K562 (cell line): ENCODE measurements at regions not wholly inside any gene's neighbourhood (a gene's known extent, or its start where the extent isn't known, plus 50 kb on each side); places are given as distances from the start of the nearest gene placed in this dataset.

Source experiments
- ATAC-seq: fragments of 200-7000 bp; cut with Tn5 transposase; 3 replicates; pipeline ENCODE4 v1.9.1; 2020; ENCODE audit warnings: moderate library complexity
- BruUV-seq: library from RNA; stranded (reverse); fragments of 400-500 nt; replicated peaks from 2 replicates; lab custom pipeline; 2021; lab: Mats Ljungman, UMichigan
- CTCF ChIA-PET: fragments of 300-600 bp; formaldehyde crosslinking; extraction: SDS; loops from one replicate; lab custom pipeline; 2021; ENCODE audit warnings: low intra/inter-chr PET ratio; lab: Yijun Ruan, JAX
- POLR2A ChIA-PET: fragments of 300-600, 350-650 bp; sonication (Branson Sonifier 250); formaldehyde crosslinking; extraction: SDS; loops from one replicate; lab custom pipeline; 2021; ENCODE audit warnings: antibody characterized with exemption, inconsistent platforms; lab: Yijun Ruan, JAX
- DNase-seq, 4 experiments: peaks; one replicate each; pipeline versions ENCODE4 v3.0.0 to v3.0.0-alpha.2; 2011 to 2018; ENCODE audit warnings: low spot score in 3 of 4, mixed read lengths in 3 of 4; ENCODE audit errors: extremely low read depth in 1 of 4
- FAIRE-seq: peaks from 2 replicates; lab custom pipeline; 2011; peaks lifted over from hg19 to GRCh38; lab: Jason Lieb, UNC
- H2AFZ ChIP-seq: 2 replicates; pipeline ENCODE4 v1.6.0; 2011; ENCODE audit warnings: low read depth, low read length, control low read depth, inconsistent platforms
- H3K27ac ChIP-seq: fragments of 200-600 bp; 3 replicates; pipeline ENCODE4 v1.8.0; 2011; ENCODE audit warnings: low read depth, mild to moderate bottlenecking, control low read depth, inconsistent platforms, low read length, moderate library complexity, mixed read lengths; ENCODE audit errors: extremely low read depth
- H3K27me3 ChIP-seq, 2 experiments: fragments of 300-600 bp in 1 of 2; 2 replicates in 1 of 2; 3 replicates in 1 of 2; pipeline versions ENCODE4 v1.6.0 to v1.8.0; 2011; ENCODE audit warnings: inconsistent platforms in 2 of 2, low read length in 2 of 2, mild to moderate bottlenecking in 1 of 2, mixed read lengths in 1 of 2, moderate library complexity in 1 of 2; ENCODE audit not compliant: control insufficient read depth in 2 of 2, insufficient read depth in 2 of 2
- H3K36me3 ChIP-seq: fragments of 300-600 bp; 3 replicates; pipeline ENCODE4 v1.8.0; 2011; ENCODE audit warnings: mild to moderate bottlenecking, low read length, inconsistent platforms; ENCODE audit not compliant: control insufficient read depth, insufficient read depth
- H3K4me1 ChIP-seq, 2 experiments: fragments of 200-600 bp in 1 of 2; replicated peaks in 1 of 2; 2 replicates in 1 of 2; 3 replicates in 1 of 2; pipeline versions ENCODE4 v1.5.1 to v1.8.0; 2011; ENCODE audit warnings: inconsistent platforms in 2 of 2, low read length in 2 of 2, mild to moderate bottlenecking in 1 of 2, mixed read lengths in 1 of 2, moderate library complexity in 1 of 2; ENCODE audit not compliant: control insufficient read depth in 2 of 2, insufficient read depth in 2 of 2
- H3K4me2 ChIP-seq: 2 replicates; pipeline ENCODE4 v1.6.1; 2011; ENCODE audit warnings: low read length, control low read depth, inconsistent platforms, mixed read lengths; ENCODE audit not compliant: insufficient read depth
- H3K4me3 ChIP-seq: fragments of 200-600 bp; sonication (generic), shearing (Covaris generic); 2 replicates; pipeline ENCODE4 v1.5.1; 2016; ENCODE audit warnings: control low read depth, inconsistent platforms
- H3K79me2 ChIP-seq: fragments of 200-600 bp; 3 replicates; pipeline ENCODE4 v1.8.0; 2011; ENCODE audit warnings: low read length, inconsistent platforms; ENCODE audit not compliant: control insufficient read depth, insufficient read depth
- H3K9ac ChIP-seq, 2 experiments: 2 replicates each; pipeline versions ENCODE4 v1.6.0 to v1.6.1; 2011; ENCODE audit warnings: low read depth in 2 of 2, low read length in 2 of 2, control low read depth in 1 of 2, inconsistent platforms in 1 of 2, mild to moderate bottlenecking in 1 of 2, mixed read lengths in 1 of 2; ENCODE audit not compliant: insufficient read depth in 1 of 2
- H3K9me1 ChIP-seq: one replicate; pipeline ENCODE4 v1.6.0; 2011; ENCODE audit warnings: inconsistent platforms, mild to moderate bottlenecking, low read length, moderate library complexity; ENCODE audit not compliant: control insufficient read depth, insufficient read depth
- H3K9me3 ChIP-seq: replicated peaks from 2 replicates; pipeline ENCODE4 v1.5.1; 2011; ENCODE audit warnings: low read depth, low read length, inconsistent platforms; ENCODE audit not compliant: control insufficient read depth, insufficient read depth
- H4K20me1 ChIP-seq: replicated peaks from 2 replicates; pipeline ENCODE4 v1.6.1; 2011; ENCODE audit warnings: low read length, inconsistent platforms, mixed read lengths; ENCODE audit not compliant: control insufficient read depth, insufficient read depth
- ETV6 ChIP-seq, 3 experiments: fragments of 150-350 bp in 1 of 3; sonication (generic) in 1 of 3; formaldehyde crosslinking in 1 of 3; IDR thresholded peaks; 2 replicates each; pipeline versions ENCODE4 v1.6.1 to v1.8.0; 2014 to 2022; ENCODE audit warnings: borderline replicate concordance in 2 of 3, low read depth in 2 of 3, antibody characterized with exemption in 1 of 3, low read length in 1 of 3, mild to moderate bottlenecking in 1 of 3, missing genetic modification reagents in 1 of 3
- NR2C2 ChIP-seq, 2 experiments: fragments of 200-800 bp in 1 of 2; sonication (Bioruptor generic) in 1 of 2; sonication (generic) in 1 of 2; formaldehyde crosslinking in 1 of 2; IDR thresholded peaks; 2 replicates each; pipeline versions ENCODE4 v1.6.1 to v1.8.0; 2016 to 2022; ENCODE audit warnings: mild to moderate bottlenecking in 1 of 2, missing compliant biosample characterization in 1 of 2, missing genetic modification characterization in 1 of 2, missing genetic modification reagents in 1 of 2
- SUPT5H ChIP-seq: fragments of 450-650 bp; IDR thresholded peaks from 2 replicates; pipeline ENCODE4 v1.6.1; 2016
- ZNF384 ChIP-seq: IDR thresholded peaks from 2 replicates; pipeline ENCODE4 v1.6.1; 2012; ENCODE audit warnings: low read depth, low read length, improper control_type of control experiment
- WGBS: fragments of 100-300 bp; shearing (Covaris generic); methylation state at CpG from one replicate; pipeline ENCODE4 v1.1.6; 2016; ENCODE audit warnings: low coverage, mixed read lengths; ENCODE audit not compliant: insufficient coverage; ENCODE audit errors: missing lambda C conversion rate; 5-methylcytosine and 5-hydroxymethylcytosine counted together
- in situ Hi-C: fragments of 300-500 bp; cut with MboI; formaldehyde crosslinking; loops from 4 replicates; pipeline ENCODE4 v1.15.0; 2018; ENCODE audit warnings: inconsistent platforms, mixed read lengths
- intact Hi-C: fragments of 100-400 bp; cut with micrococcal nuclease; formaldehyde crosslinking; loops from 2 replicates; pipeline ENCODE4 v1.14.2; 2022
- TF ChIP-seq, protein P1 (sequence below), 2 experiments: fragments of 450-650 bp; IDR thresholded peaks; 2 replicates each; pipeline ENCODE4 v1.6.1; 2016
- TF ChIP-seq, protein P2 (sequence below), 3 experiments: fragments of 200-800 bp in 1 of 3; fragments of 250-450 bp in 1 of 3; fragments of 450-650 bp in 1 of 3; sonication (Bioruptor Pico) in 1 of 3; sonication (Bioruptor generic) in 1 of 3; formaldehyde crosslinking in 1 of 3; IDR thresholded peaks; 2 replicates each; pipeline versions ENCODE4 v1.6.1 to v1.8.0; 2016 to 2022; ENCODE audit warnings: mild to moderate bottlenecking in 2 of 3, missing genetic modification characterization in 2 of 3, missing compliant biosample characterization in 1 of 3, moderate library complexity in 1 of 3

DNA sequence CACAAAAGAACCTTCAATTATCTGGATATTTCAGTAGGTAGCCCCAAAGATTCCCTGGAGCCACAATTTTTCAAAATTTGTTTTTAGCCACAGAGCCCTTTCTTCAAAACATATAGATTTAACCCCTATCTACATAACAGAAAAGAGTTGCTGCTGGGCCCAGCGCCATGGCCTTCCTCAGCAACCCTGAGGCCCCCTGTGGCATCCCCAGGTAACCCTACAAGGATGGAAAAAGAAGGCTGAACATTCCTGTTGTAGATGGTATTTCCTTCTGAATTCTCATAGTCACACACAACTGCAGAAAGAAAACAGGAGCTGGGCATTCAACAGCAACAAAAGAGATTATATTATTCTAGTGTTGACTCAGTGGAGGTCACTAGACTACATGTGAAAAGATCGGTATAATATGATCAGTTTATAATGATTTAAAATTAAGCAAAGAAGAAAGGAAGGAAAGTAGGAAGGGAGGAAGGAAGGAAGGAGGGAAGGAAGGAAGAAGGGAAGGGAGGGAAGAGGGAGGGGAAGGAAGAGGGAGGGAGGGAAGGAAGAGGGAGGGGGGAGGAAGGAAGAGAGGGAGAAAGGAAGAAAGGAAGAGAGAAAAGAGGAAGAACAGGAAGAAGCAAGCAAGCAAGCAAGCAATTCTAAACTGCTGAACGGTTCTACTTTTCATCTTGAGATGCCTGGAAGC is 342.5 kb upstream of the NR2F2 start (continued):
- TF ChIP-seq, protein P1, sequence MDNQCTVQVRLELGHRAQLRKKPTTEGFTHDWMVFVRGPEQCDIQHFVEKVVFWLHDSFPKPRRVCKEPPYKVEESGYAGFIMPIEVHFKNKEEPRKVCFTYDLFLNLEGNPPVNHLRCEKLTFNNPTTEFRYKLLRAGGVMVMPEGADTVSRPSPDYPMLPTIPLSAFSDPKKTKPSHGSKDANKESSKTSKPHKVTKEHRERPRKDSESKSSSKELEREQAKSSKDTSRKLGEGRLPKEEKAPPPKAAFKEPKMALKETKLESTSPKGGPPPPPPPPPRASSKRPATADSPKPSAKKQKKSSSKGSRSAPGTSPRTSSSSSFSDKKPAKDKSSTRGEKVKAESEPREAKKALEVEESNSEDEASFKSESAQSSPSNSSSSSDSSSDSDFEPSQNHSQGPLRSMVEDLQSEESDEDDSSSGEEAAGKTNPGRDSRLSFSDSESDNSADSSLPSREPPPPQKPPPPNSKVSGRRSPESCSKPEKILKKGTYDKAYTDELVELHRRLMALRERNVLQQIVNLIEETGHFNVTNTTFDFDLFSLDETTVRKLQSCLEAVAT (IDR thresholded peaks at IDR 0.05) = 0 out of 4 replicates have a peak, but pooled peaks of 1 of the 2 experiments have one; percentile 21

DNA sequence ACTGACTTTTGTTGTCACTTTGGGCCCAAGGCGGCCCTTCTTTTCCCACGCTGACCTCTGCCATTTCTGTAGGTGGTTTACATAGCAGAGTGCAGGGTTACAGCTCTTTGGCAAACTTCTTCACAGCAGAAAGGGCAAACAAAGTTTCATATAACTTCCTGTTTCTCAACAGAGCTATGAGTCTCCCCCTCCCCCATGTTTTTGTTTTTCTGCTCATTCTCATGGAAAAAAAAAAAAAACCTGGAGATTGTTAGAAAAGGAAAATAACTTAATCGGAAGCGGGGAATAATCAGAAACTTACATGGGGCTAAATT is 342.0 kb upstream of the NR2F2 start:
- Histone ChIP-seq H3K4me1 (no peaks in the 10 kb centered on the region; a peak in 1 of 5 replicates), H2AFZ (peak overlapping the region; percentile 83), H3K9me3 (no peaks in the 10 kb centered on the region), H3K9ac (no peak overlapping the region), H3K27ac (no peak overlapping the region; the same call in 2 of the 3 replicates), H3K79me2 (no peaks in the 10 kb centered on the region), H4K20me1 (no peaks in the 10 kb centered on the region), H3K27me3 (no peaks in the 10 kb centered on the region), H3K9me1 (no peaks in the 10 kb centered on the region), H3K36me3 (no peaks in the 10 kb centered on the region), H3K4me3 (no peak overlapping the region), H3K4me2 (no peak overlapping the region)
- intact Hi-C loops (no loop called here), in situ Hi-C loops (no loop called here)
- FAIRE-seq (peak; percentile 68), ATAC-seq (0 out of 3 replicates have a peak, but pooled peaks have one; percentile 32), DNase-seq (peak in 1 of 4 experiments; percentile 8)
- 52% methylated on average over 4 of the region's 4 CpGs for WGBS
- TF ChIP-seq SUPT5H (no peak), ZNF384 (0 out of 2 replicates have a peak, but pooled peaks have one; percentile 34), ETV6 (IDR thresholded peaks at IDR 0.05; ENCODE audit: borderline replicate concordance in 1 of 2, low read depth in 2 of 2, low read length in 1 of 2) (peak in 1 of 2 experiments; percentile 18; a peak in 1 of 4 replicates), ETV6 (CRISPR knock-in tag; IDR thresholded peaks at IDR 0.05; ENCODE audit: borderline replicate concordance) (no peak), NR2C2 (CRISPR knock-in tag; IDR thresholded peaks at IDR 0.05) (no peak), NR2C2 (tag; IDR thresholded peaks at IDR 0.05) (0 out of 2 replicates have a peak, but pooled peaks have one; percentile 10)
- TF ChIP-seq, protein P2, sequence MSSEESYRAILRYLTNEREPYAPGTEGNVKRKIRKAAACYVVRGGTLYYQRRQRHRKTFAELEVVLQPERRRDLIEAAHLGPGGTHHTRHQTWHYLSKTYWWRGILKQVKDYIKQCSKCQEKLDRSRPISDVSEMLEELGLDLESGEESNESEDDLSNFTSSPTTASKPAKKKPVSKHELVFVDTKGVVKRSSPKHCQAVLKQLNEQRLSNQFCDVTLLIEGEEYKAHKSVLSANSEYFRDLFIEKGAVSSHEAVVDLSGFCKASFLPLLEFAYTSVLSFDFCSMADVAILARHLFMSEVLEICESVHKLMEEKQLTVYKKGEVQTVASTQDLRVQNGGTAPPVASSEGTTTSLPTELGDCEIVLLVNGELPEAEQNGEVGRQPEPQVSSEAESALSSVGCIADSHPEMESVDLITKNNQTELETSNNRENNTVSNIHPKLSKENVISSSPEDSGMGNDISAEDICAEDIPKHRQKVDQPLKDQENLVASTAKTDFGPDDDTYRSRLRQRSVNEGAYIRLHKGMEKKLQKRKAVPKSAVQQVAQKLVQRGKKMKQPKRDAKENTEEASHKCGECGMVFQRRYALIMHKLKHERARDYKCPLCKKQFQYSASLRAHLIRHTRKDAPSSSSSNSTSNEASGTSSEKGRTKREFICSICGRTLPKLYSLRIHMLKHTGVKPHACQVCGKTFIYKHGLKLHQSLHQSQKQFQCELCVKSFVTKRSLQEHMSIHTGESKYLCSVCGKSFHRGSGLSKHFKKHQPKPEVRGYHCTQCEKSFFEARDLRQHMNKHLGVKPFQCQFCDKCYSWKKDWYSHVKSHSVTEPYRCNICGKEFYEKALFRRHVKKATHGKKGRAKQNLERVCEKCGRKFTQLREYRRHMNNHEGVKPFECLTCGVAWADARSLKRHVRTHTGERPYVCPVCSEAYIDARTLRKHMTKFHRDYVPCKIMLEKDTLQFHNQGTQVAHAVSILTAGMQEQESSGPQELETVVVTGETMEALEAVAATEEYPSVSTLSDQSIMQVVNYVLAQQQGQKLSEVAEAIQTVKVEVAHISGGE (CRISPR knock-in tag; IDR thresholded peaks at IDR 0.05) = no peak
- no TSS peak for BruUV-seq
- ChIA-PET CTCF (interaction anchor here (0.6 kb wide), 1 partner anchor 1919 kb away, joined by 3 read pairs; no protein-coding TSS in a partner anchor), POLR2A (no interaction called here)
